ENCODE measurements at regions not wholly inside any gene's neighbourhood (a gene's known extent, or its start where the extent isn't known, plus 50 kb on each side); places are given as distances from the start of the nearest gene placed in this dataset.

DNA sequence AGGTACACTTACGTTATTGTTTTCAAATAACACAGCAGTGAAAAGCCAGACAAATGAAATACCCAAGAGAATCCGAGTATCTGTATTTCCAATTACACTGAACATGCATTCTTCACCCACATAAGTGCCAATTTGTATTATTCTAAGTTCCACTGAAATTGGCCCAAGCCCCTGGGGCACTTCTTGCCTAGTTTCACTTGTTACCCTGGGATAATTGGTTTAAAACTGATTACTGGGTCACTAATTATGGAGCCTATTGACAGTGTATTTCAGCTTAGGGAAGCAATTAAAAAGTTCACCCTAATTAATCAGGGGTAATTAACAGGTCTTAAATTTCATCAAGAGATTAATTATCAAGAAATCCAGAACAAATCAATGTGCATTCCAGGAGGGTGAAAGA lies 60.5 kb upstream of the HS3ST2 start:
- Mint-ChIP-seq H3K27me3 (peaks cover 30% of the 10 kb centered on the region), H3K9me3 (ENCODE audit: insufficient read depth) (peaks cover 3% of the 10 kb centered on the region), H3K27ac (no peak overlapping the region), H3K4me1 (no peaks in the 10 kb centered on the region), H3K4me3 (no peak overlapping the region)
- no peak for ATAC-seq (ENCODE audit: low read depth)
- TF ChIP-seq, protein P1, sequence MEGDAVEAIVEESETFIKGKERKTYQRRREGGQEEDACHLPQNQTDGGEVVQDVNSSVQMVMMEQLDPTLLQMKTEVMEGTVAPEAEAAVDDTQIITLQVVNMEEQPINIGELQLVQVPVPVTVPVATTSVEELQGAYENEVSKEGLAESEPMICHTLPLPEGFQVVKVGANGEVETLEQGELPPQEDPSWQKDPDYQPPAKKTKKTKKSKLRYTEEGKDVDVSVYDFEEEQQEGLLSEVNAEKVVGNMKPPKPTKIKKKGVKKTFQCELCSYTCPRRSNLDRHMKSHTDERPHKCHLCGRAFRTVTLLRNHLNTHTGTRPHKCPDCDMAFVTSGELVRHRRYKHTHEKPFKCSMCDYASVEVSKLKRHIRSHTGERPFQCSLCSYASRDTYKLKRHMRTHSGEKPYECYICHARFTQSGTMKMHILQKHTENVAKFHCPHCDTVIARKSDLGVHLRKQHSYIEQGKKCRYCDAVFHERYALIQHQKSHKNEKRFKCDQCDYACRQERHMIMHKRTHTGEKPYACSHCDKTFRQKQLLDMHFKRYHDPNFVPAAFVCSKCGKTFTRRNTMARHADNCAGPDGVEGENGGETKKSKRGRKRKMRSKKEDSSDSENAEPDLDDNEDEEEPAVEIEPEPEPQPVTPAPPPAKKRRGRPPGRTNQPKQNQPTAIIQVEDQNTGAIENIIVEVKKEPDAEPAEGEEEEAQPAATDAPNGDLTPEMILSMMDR (IDR thresholded peaks at IDR 0.05) = no peak
- TF ChIP-seq EZH2 (IDR thresholded peaks at IDR 0.05; ENCODE audit: borderline replicate concordance, insufficient read depth, low read depth, low read length, poor library complexity, severe bottlenecking) = no peak
- Histone ChIP-seq H3K79me2 (ENCODE audit: control insufficient read depth, insufficient read depth, low read length) (no peaks in the 10 kb centered on the region), H3K4me2 (replicated peaks; ENCODE audit: low read depth, low read length, poor library complexity, severe bottlenecking) (no peak overlapping the region), H4K20me1 (ENCODE audit: control insufficient read depth, insufficient read depth, low read length, poor library complexity, severe bottlenecking) (no peaks in the 10 kb centered on the region), H2AFZ (ENCODE audit: insufficient read depth, low read depth, low read length, poor library complexity, severe bottlenecking) (no peak overlapping the region), H3K4me1 (ENCODE audit: control insufficient read depth in 2 of 2, insufficient read depth in 2 of 2, low read length in 2 of 2) (no peaks in the 10 kb centered on the region), H3K27me3 (replicated peaks in 1 of 4; ENCODE audit: control extremely low read depth in 1 of 4, control insufficient read depth in 3 of 4, insufficient read depth in 4 of 4, low read length in 3 of 4) (peaks cover 0 to 8% (median 0%) of the 10 kb centered on the region in 4 experiments), H3K9me3 (ENCODE audit: control extremely low read depth in 1 of 3, control insufficient read depth in 2 of 3, insufficient read depth in 1 of 3, low read length in 2 of 3) (no peaks in the 10 kb centered on the region), H3K9ac (ENCODE audit: low read length) (no peak overlapping the region), H3K4me3 (ENCODE audit: control extremely low read depth in 1 of 5, extremely low read depth in 1 of 5, insufficient read depth in 1 of 5, low read depth in 2 of 5, low read length in 4 of 5) (no peak overlapping the region), H3K36me3 (replicated peaks in 1 of 2; ENCODE audit: control extremely low read depth in 1 of 2, control insufficient read depth in 1 of 2, extremely low read depth in 1 of 2, insufficient read depth in 2 of 2, low read length in 1 of 2) (no peaks in the 10 kb centered on the region), H3K27ac (ENCODE audit: low read length in 2 of 2) (no peak overlapping the region)
- CTCF ChIA-PET = no interaction called here
- no peak for DNase-seq
- POLR2A ChIA-PET = no interaction called here
- intact Hi-C loops (cut with micrococcal nuclease) = no loop called here
- WGBS (ENCODE audit: insufficient coverage) = no CpG with 5 or more reads among the region's 2 CpGs

DNA sequence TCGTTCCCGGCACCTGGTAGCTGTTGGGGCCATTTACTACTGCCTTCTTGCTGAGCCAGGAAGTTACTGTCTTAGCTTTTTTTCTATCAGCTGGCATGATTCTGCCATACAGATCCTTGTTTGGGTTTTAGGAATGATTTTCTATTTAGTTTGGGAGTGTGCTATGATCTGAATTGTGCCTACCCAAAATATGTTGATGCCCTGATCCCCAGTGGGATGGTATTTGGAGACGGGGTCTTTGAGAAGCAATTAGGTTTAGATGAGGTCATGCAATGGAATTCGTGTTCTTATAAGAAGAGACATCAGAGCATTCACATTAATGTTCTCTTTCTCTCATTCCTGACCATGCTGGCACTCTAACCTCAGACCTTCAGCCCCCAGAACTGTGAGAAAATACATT lies 59.4 kb upstream of the HS3ST2 start:
- TF ChIP-seq, protein P1 (IDR thresholded peaks at IDR 0.05) = no peak
- TF ChIP-seq EZH2 (IDR thresholded peaks at IDR 0.05; ENCODE audit: borderline replicate concordance, insufficient read depth, low read depth, low read length, poor library complexity, severe bottlenecking) = no peak
- H3K4me3 Mint-ChIP-seq = no peak overlapping the region
- H3K4me3 ChIP-seq (ENCODE audit: control extremely low read depth in 1 of 5, extremely low read depth in 1 of 5, insufficient read depth in 1 of 5, low read depth in 2 of 5, low read length in 4 of 5) = no peak overlapping the region
- H3K27ac Mint-ChIP-seq = no peak overlapping the region
- no peaks in the 10 kb centered on the region for H3K9me3 ChIP-seq (ENCODE audit: control extremely low read depth in 1 of 3, control insufficient read depth in 2 of 3, insufficient read depth in 1 of 3, low read length in 2 of 3)
- DNase-seq (no peak), ATAC-seq (ENCODE audit: low read depth) (no peak)
- ChIA-PET POLR2A (no interaction called here), CTCF (no interaction called here)
- H3K27me3 Mint-ChIP-seq = peaks cover 33% of the 10 kb centered on the region
- no peaks in the 10 kb centered on the region for H3K79me2 ChIP-seq (ENCODE audit: control insufficient read depth, insufficient read depth, low read length)
- H3K4me2 ChIP-seq (replicated peaks; ENCODE audit: low read depth, low read length, poor library complexity, severe bottlenecking) = no peak overlapping the region
- H4K20me1 ChIP-seq (ENCODE audit: control insufficient read depth, insufficient read depth, low read length, poor library complexity, severe bottlenecking) = no peaks in the 10 kb centered on the region
- H3K4me1 Mint-ChIP-seq = no peaks in the 10 kb centered on the region
- H3K27ac ChIP-seq (ENCODE audit: low read length in 2 of 2) = no peak overlapping the region
- H2AFZ ChIP-seq (ENCODE audit: insufficient read depth, low read depth, low read length, poor library complexity, severe bottlenecking) = no peak overlapping the region
- H3K27me3 ChIP-seq (replicated peaks in 1 of 4; ENCODE audit: control extremely low read depth in 1 of 4, control insufficient read depth in 3 of 4, insufficient read depth in 4 of 4, low read length in 3 of 4) = peaks cover 0 to 8% (median 2%) of the 10 kb centered on the region in 4 experiments
- intact Hi-C loops (cut with micrococcal nuclease) = no loop called here
- no peak overlapping the region for H3K9ac ChIP-seq (ENCODE audit: low read length)
- no CpG with 5 or more reads among the region's 4 CpGs for WGBS (ENCODE audit: insufficient coverage)
- H3K9me3 Mint-ChIP-seq (ENCODE audit: insufficient read depth) = peaks cover 2% of the 10 kb centered on the region
- H3K36me3 ChIP-seq (replicated peaks in 1 of 2; ENCODE audit: control extremely low read depth in 1 of 2, control insufficient read depth in 1 of 2, extremely low read depth in 1 of 2, insufficient read depth in 2 of 2, low read length in 1 of 2) = no peaks in the 10 kb centered on the region
- no peaks in the 10 kb centered on the region for H3K4me1 ChIP-seq (ENCODE audit: control insufficient read depth in 2 of 2, insufficient read depth in 2 of 2, low read length in 2 of 2)

Measured in B cell (primary cell).